Psoas muscle (tissue), 7 donors: ENCODE measurements at regions not wholly inside any gene's neighbourhood (a gene's known extent, or its start where the extent isn't known, plus 50 kb on each side); places are given as distances from the start of the nearest gene placed in this dataset.

Experiments
- ATAC-seq, 4 donors: fragments of 200-7000 bp; cut with Tn5 transposase; one replicate each; pipeline ENCODE4 v1.9.1; 2020; ENCODE audit warnings: moderate library complexity in 3 of 4, mild to moderate bottlenecking in 2 of 4
- DNase-seq, 2 donors: peaks; one replicate each; pipeline ENCODE4 v3.0.0-alpha.2; 2020
- H3K27ac ChIP-seq: fragments of 200-600 bp; one replicate; pipeline ENCODE4 v1.8.0; 2022
- H3K27me3 ChIP-seq, 3 donors: fragments of 200-600 bp in 1 of 3; one replicate each; pipeline versions ENCODE4 v1.6.1 to v1.8.0; 2013 to 2022; ENCODE audit warnings: low read length in 2 of 3, mild to moderate bottlenecking in 2 of 3, moderate library complexity in 1 of 3; ENCODE audit not compliant: insufficient read depth in 3 of 3
- H3K36me3 ChIP-seq, 2 donors: fragments of 200-600 bp in 1 of 2; one replicate each; pipeline versions ENCODE4 v1.6.1 to v1.8.0; 2013 to 2022; ENCODE audit warnings: low read depth in 1 of 2, mild to moderate bottlenecking in 1 of 2, moderate library complexity in 1 of 2; ENCODE audit not compliant: insufficient read depth in 1 of 2
- H3K4me1 ChIP-seq: fragments of 200-600 bp; one replicate; pipeline ENCODE4 v1.8.0; 2022
- H3K4me3 ChIP-seq: fragments of 200-600 bp; one replicate; pipeline ENCODE4 v1.8.0; 2022; ENCODE audit warnings: mild to moderate bottlenecking
- H3K9me3 ChIP-seq: fragments of 200-600 bp; one replicate; pipeline ENCODE4 v1.8.0; 2022
- CTCF ChIP-seq: fragments of 200-600 bp; IDR thresholded peaks from one replicate; pipeline ENCODE4 v1.8.0; 2022; ENCODE audit warnings: antibody characterized with exemption
- WGBS, 3 donors: extraction: QIAGEN DNeasy Blood & Tissue Kit; methylation state at CpG; one replicate each; pipeline versions ENCODE4 v1.1.6 to v1.1.7; 2013; 5-methylcytosine and 5-hydroxymethylcytosine counted together
- intact Hi-C, 2 donors: fragments of 100-400 bp; cut with DNase I; formaldehyde crosslinking; loops; one replicate each; pipeline versions ENCODE4 v1.11.0 to v1.14.2; 2022
- donor health status: healthy with polysubstance abuse.
- donor health status: DM: no; HTN: no; CAD: no; lungs with moderate emphysema.
- donor health status: Bipolar disorder and iron deficiency.
- donor health status: healthy.
- donor health status: DM: yes; HTN: yes; CAD: no.
- donor health status: DM: no; HTN: no; CAD: no.
- donor health status: DM: yes; HTN: yes; CAD: no.

- H3K9me3 ChIP-seq: no peaks in the 10 kb centered on the region
- ATAC-seq (no peak), DNase-seq (no peak)
- no peak overlapping the region for H3K4me3 ChIP-seq
- no peaks in the 10 kb centered on the region for H3K36me3 ChIP-seq
- H3K27me3 ChIP-seq: no peaks in the 10 kb centered on the region
- WGBS, 3 donors: 75 to 82% (median 78%) methylated on average over 8 of the region's 8 CpGs
- intact Hi-C loops: no loop called here
- TF ChIP-seq CTCF: no peak
- no peaks in the 10 kb centered on the region for H3K4me1 ChIP-seq
- H3K27ac ChIP-seq: no peak overlapping the region
These were observed 327.3 kb upstream of the CDH6 start for GRCh38 chr5:30866142-30866541.

- no peak for TF ChIP-seq CTCF
- ATAC-seq (no peak), DNase-seq (no peak)
- H3K4me3 ChIP-seq: no peak overlapping the region
- no peak overlapping the region for H3K27ac ChIP-seq
- intact Hi-C loops: no loop called here
- H3K4me1 ChIP-seq: no peaks in the 10 kb centered on the region
- H3K9me3 ChIP-seq: no peaks in the 10 kb centered on the region
- WGBS, 3 donors: 85 to 91% (median 87%) methylated on average over 3 of the region's 3 CpGs
- no peaks in the 10 kb centered on the region for H3K36me3 ChIP-seq
- H3K27me3 ChIP-seq: no peaks in the 10 kb centered on the region
These were observed 337.2 kb upstream of the CDH6 start for GRCh38 chr5:30856242-30856641.

GRCh38 chr5:30853158-30853557 is 340.3 kb upstream of the CDH6 start:
- intact Hi-C loops: no loop called here
- DNase-seq (no peak), ATAC-seq (no peak)
- Histone ChIP-seq H3K4me3 (no peak overlapping the region), H3K4me1 (no peaks in the 10 kb centered on the region), H3K27me3 (no peaks in the 10 kb centered on the region), H3K36me3 (no peaks in the 10 kb centered on the region), H3K9me3 (no peaks in the 10 kb centered on the region), H3K27ac (no peak overlapping the region)
- TF ChIP-seq CTCF: no peak

GRCh38 chr5:30850866-30851265 is 342.6 kb upstream of the CDH6 start:
- 89 to 91% (median 90%) methylated on average over 2 of the region's 2 CpGs for WGBS, 3 donors
- no peak for TF ChIP-seq CTCF
- no peak overlapping the region for H3K4me3 ChIP-seq
- intact Hi-C loops: no loop called here
- H3K4me1 ChIP-seq: no peaks in the 10 kb centered on the region
- H3K27me3 ChIP-seq: no peaks in the 10 kb centered on the region
- ATAC-seq (no peak), DNase-seq (no peak)
- no peaks in the 10 kb centered on the region for H3K9me3 ChIP-seq
- H3K36me3 ChIP-seq: no peaks in the 10 kb centered on the region
- H3K27ac ChIP-seq: no peak overlapping the region

GRCh38 chr5:30849931-30850710 is 343.4 kb upstream of the CDH6 start:
- H3K27me3 ChIP-seq: no peaks in the 10 kb centered on the region
- intact Hi-C loops: no loop called here
- 75 to 82% (median 80%) methylated on average over 6 of the region's 6 CpGs for WGBS, 3 donors

More at GRCh38 chr5:30849931-30850710, 343.4 kb upstream of the CDH6 start:
- no peak for TF ChIP-seq CTCF
- DNase-seq (no peak), ATAC-seq (no peak)
- Histone ChIP-seq H3K4me1 (no peaks in the 10 kb centered on the region), H3K9me3 (no peaks in the 10 kb centered on the region), H3K27ac (no peak overlapping the region), H3K4me3 (no peak overlapping the region), H3K36me3 (no peaks in the 10 kb centered on the region)
